Astrocyte of the spinal cord (primary cell): ENCODE measurements at regions not wholly inside any gene's neighbourhood (a gene's known extent, or its start where the extent isn't known, plus 50 kb on each side); places are given as distances from the start of the nearest gene placed in this dataset.
A peak's percentile ranks its signal among the peaks of the same experiment; 100 is the strongest.

ENCODE experiments used
- DNase-seq: peaks from one replicate; pipeline ENCODE4 v3.0.0; 2011; ENCODE audit warnings: low read depth, low spot score
- H3K4me3 ChIP-seq: 2 replicates; pipeline ENCODE4 v1.5.1; 2011; ENCODE audit warnings: low read depth, mild to moderate bottlenecking, low read length, moderate library complexity
- in situ Hi-C: cut with HindIII; loops from 2 replicates; pipeline ENCODE4 v1.10.0; 2017; ENCODE audit warnings: low sequenced_read_pairs
- TF ChIP-seq, protein P1 (sequence below): IDR thresholded peaks from 2 replicates; pipeline ENCODE4 v1.5.1; 2012; ENCODE audit warnings: low read depth, mild to moderate bottlenecking, low read length, inconsistent platforms

DNA sequence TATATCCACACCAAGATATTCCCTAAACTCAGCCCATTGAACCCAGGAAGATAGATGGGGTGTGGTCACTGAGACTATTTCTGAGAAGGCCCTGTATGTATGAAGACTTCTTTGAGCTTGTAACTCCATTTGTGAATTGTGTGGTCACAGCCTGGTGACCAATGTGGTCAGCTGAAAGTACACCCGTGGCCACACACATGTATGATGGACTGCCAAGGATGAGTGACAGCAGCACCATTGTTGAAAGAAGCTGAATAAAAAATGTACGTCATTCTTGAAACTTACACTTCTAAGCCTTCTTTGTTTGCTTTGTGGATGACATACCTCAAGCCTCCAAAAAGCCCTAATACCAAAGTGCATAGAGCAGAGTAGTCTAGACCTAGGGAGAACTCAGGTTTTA, 581.4 kb downstream of the RAB28 start:
- TF ChIP-seq, protein P1, sequence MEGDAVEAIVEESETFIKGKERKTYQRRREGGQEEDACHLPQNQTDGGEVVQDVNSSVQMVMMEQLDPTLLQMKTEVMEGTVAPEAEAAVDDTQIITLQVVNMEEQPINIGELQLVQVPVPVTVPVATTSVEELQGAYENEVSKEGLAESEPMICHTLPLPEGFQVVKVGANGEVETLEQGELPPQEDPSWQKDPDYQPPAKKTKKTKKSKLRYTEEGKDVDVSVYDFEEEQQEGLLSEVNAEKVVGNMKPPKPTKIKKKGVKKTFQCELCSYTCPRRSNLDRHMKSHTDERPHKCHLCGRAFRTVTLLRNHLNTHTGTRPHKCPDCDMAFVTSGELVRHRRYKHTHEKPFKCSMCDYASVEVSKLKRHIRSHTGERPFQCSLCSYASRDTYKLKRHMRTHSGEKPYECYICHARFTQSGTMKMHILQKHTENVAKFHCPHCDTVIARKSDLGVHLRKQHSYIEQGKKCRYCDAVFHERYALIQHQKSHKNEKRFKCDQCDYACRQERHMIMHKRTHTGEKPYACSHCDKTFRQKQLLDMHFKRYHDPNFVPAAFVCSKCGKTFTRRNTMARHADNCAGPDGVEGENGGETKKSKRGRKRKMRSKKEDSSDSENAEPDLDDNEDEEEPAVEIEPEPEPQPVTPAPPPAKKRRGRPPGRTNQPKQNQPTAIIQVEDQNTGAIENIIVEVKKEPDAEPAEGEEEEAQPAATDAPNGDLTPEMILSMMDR = no peak
- DNase-seq = no peak
- in situ Hi-C loops = no loop called here
- no peak overlapping the region for H3K4me3 ChIP-seq

DNA sequence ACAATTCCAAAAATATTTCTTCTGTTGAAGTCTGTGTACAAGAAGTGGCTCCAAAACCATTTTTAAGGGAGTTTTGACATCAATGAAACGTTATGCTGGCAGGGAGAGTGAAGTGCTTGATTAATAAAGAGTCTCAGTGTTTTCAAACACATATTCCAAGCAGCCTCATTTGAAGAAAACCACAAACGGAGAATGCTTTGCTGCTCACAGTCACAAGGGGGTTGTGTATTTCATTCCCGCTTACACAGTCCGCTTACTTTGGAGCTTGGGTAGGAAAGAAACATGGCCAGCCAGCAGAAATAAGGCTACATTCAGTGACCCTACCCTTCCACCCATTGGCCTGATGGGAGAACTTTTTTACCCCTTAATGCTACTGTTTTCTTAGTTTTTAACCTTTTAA, 586.2 kb downstream of the RAB28 start:
- in situ Hi-C loops = no loop called here
- DNase-seq = no peak
- TF ChIP-seq, protein P1 = no peak
- H3K4me3 ChIP-seq = no peak overlapping the region

- in situ Hi-C loops = no loop called here
- TF ChIP-seq, protein P1 = no peak
- H3K4me3 ChIP-seq = no peak overlapping the region
- DNase-seq = no peak
Measured at GRCh38 chr4:12894062-12894461, 590.1 kb downstream of the RAB28 start.

- TF ChIP-seq, protein P1 = no peak
- in situ Hi-C loops = no loop called here
- DNase-seq = peak; percentile 13
- no peak overlapping the region for H3K4me3 ChIP-seq
Measured at GRCh38 chr4:12889054-12889453, 595.1 kb downstream of the RAB28 start.

DNA sequence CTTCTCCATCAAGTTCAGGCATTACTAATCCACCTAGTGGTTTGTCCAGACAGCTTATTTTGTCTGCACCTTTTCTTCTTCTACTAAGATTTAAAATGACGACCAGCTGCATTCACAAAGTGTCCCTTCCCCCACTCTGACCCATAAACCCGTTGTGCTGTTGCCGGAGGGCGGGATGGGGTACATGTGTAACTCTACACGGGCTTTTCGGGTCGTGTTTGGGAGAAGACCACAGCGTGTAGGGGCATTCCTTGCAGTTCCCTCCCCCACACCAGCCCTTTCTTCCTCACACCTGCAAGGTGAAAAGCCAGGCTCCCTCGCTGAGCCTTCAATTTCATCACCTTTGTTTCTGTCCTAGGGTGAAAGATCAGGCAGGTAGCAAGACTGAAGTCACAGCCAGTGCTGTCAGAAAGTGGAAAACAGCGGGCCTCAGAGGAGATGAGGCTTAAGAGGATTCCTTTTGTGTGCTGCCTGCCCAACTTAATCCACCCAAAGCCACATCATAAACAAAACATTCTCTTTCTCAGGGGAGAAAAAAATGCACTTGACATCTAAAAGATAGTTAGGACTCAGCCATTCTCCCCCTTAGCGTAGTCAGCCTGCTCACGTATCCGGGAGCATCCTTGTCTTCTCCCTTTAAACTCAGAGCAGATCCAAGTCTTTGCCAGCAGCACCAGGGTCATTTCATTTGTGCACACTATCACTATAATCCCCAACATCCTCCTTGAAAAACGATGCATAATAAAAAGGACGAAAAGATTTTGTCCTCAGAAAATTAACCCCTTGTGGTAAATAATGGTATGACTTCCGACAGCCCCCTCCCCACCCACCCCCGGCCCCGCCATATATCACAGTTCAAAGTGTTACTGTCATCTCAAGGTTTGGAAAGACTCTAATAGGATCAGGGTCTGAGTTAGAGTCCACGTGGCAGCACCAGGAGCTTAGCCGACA, 599.0 kb downstream of the RAB28 start:
- in situ Hi-C loops = no loop called here

DNA sequence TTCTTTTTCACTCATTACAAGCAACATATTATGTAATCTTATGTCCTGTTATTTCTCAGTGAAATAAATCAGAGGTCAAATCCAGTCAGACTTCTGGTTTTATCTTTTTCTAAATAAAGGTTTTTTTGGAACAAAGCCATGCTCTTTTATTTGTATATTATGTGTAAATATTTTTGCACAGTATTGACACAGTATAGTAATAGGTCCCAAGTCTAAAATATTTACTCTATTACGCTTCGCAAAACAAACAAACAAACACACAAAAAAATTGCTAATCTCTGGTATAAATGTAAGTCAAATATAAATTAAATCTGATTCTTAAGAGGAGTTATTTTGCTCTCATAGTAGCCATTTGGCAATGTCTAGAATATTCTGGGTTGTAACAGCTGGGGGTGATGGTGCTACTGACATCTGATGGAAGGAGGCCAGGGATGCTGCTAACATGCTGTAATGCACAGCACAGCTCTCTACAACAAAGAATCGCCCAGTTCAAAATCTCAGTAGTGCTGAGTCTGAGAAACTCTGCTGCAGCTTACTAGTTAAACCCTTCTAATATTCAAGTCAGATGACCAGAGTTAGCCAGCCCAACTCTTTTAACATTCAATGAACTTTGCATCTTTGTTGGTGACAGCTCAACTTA, 602.1 kb downstream of the RAB28 start:
- TF ChIP-seq, protein P1 = no peak
- H3K4me3 ChIP-seq = no peak overlapping the region
- in situ Hi-C loops = no loop called here
- DNase-seq = no peak

More for the DNA sequence above, 599.0 kb downstream of the RAB28 start:
- TF ChIP-seq, protein P1 = no peak
- H3K4me3 ChIP-seq = no peak overlapping the region
- no peak for DNase-seq
